Esophagus muscularis mucosa (tissue), 4 donors: ENCODE measurements at regions not wholly inside any gene's neighbourhood (a gene's known extent, or its start where the extent isn't known, plus 50 kb on each side); places are given as distances from the start of the nearest gene placed in this dataset.

ENCODE experiments used
- DNase-seq: peaks from one replicate; pipeline ENCODE4 v3.0.0-alpha.2; 2017; ENCODE audit errors: extremely low spot score
- H3K27ac ChIP-seq, 4 donors: fragments of 200-600 bp; sonication (generic); replicated peaks in 1 of 4; 1 replicate in 3 of 4; 2 replicates in 1 of 4; pipeline ENCODE4 v1.5.1; 2016 to 2019; ENCODE audit warnings: mild to moderate bottlenecking in 1 of 4
- H3K27me3 ChIP-seq, 4 donors: fragments of 200-600 bp; sonication (generic); one replicate each; pipeline versions ENCODE4 v1.5.1 to v1.6.0; 2016 to 2019
- H3K36me3 ChIP-seq, 4 donors: fragments of 200-600 bp; sonication (generic); one replicate each; pipeline ENCODE4 v1.5.1; 2016 to 2019
- H3K4me1 ChIP-seq, 4 donors: fragments of 200-600 bp; sonication (generic); one replicate each; pipeline ENCODE4 v1.5.1; 2016 to 2019
- H3K4me3 ChIP-seq, 4 donors: fragments of 200-600 bp; sonication (generic); 1 replicate in 2 of 4; 2 replicates in 2 of 4; pipeline ENCODE4 v1.5.1; 2016 to 2019; ENCODE audit warnings: mild to moderate bottlenecking in 4 of 4, moderate library complexity in 1 of 4
- H3K9me3 ChIP-seq, 4 donors: fragments of 200-600 bp; sonication (generic); 1 replicate in 3 of 4; 2 replicates in 1 of 4; pipeline ENCODE4 v1.5.1; 2016 to 2019
- CTCF ChIP-seq, 3 experiments: fragments of 200-600 bp in 2 of 3; fragments of 450-650 bp in 1 of 3; sonication (generic) in 2 of 3; IDR thresholded peaks; one replicate each; pipeline ENCODE4 v1.5.1; 2017 to 2019; ENCODE audit warnings: antibody characterized with exemption in 3 of 3, mild to moderate bottlenecking in 2 of 3, moderate library complexity in 1 of 3
- EP300 ChIP-seq: sonication (generic); formaldehyde crosslinking; IDR thresholded peaks from one replicate; pipeline ENCODE4 v1.6.1; 2017; ENCODE audit warnings: antibody characterized with exemption
- POLR2A ChIP-seq: fragments of 450-650 bp; IDR thresholded peaks from one replicate; pipeline ENCODE4 v1.6.1; 2017; ENCODE audit warnings: antibody characterized with exemption, moderate library complexity, mild to moderate bottlenecking, low read depth
- POLR2AphosphoS5 ChIP-seq, 2 donors: sonication (generic); formaldehyde crosslinking; IDR thresholded peaks; one replicate each; pipeline ENCODE4 v1.6.1; 2017; ENCODE audit warnings: antibody characterized with exemption in 2 of 2
- WGBS: methylation state at CpG from one replicate; pipeline ENCODE4 v1.1.5; 2018; 5-methylcytosine and 5-hydroxymethylcytosine counted together
- intact Hi-C: fragments of 100-400 bp; cut with DNase I; formaldehyde crosslinking; loops from one replicate; pipeline ENCODE4 v1.15.1; 2023

DNA sequence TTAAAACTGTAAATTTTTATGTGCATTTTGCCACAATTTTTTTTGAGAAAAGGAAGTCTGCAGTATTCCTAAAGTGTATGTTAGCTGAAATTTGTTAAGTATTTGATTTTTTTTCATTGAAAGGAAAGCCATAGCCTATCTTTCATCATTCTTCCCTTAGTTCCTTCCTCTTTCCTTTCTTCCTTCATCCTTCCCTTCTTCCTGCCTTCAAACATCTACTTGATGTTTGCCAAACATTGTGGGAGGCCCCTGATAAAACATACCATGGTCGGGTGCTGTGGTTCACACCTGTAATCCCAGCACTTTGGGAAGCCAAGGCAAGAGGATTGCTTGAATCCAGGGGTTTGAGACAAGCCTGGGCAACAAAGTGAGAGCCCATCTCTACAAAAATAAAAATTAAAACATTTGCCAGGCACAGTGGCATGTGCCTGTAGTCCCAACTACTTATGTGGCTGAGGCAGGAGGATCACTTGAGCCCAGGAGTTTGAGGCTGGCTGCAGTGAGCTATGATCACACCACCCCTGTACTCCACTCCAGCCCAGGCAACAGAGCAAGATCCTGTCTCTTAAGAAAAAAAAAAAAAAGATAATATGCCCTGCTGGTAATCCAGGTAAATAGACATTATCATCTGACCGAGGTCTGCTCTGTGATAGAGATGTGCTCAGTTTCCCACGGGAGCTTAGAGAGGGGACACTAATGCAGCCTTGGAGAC is 62.9 kb upstream of the FOXN2 start:
- Histone ChIP-seq H3K4me3 (no peak overlapping the region), H3K4me1 (peaks cover 18 to 27% (median 25%) of the 10 kb centered on the region in 4 donors), H3K9me3 (no peaks in the 10 kb centered on the region), H3K27ac (no peak overlapping the region), H3K36me3 (no peaks in the 10 kb centered on the region), H3K27me3 (no peaks in the 10 kb centered on the region)
- no peak for DNase-seq
- intact Hi-C loops = no loop called here
- WGBS = 87% methylated on average over 3 of the region's 3 CpGs
- TF ChIP-seq POLR2A (no peak), EP300 (no peak), POLR2AphosphoS5 (IDR thresholded peaks at IDR 0.05) (no peak), CTCF (IDR thresholded peaks at IDR 0.05) (no peak)

DNA sequence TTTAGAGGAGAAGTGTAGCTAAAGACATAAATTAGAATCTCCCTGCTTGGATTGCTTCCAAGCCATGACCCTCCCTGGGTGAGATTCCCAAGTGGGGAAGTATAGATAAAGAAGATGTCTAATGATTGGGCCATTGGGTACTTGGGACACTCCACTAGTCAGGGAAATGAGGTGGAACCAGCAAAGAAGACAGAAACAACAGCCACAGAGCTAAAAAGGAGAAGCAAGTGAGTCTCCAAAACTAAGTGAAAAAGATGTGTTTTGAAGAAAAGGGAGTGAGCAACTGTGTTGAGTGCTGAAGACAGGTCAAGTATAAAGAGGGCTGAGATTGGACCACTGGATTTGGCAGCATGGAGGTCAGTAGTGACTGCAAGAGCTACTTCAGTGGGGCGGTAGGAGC is 61.2 kb upstream of the FOXN2 start:
- Histone ChIP-seq H3K36me3 (no peaks in the 10 kb centered on the region), H3K27me3 (no peaks in the 10 kb centered on the region), H3K4me3 (no peak overlapping the region), H3K9me3 (no peaks in the 10 kb centered on the region), H3K27ac (no peak overlapping the region), H3K4me1 (peaks cover 18 to 22% (median 22%) of the 10 kb centered on the region in 4 donors)
- intact Hi-C loops = no loop called here
- 100% methylated on average over 1 of the region's 1 CpG for WGBS
- DNase-seq = no peak
- no peak for TF ChIP-seq EP300
- TF ChIP-seq POLR2A = no peak
- no peak for TF ChIP-seq POLR2AphosphoS5 (IDR thresholded peaks at IDR 0.05)
- no peak for TF ChIP-seq CTCF (IDR thresholded peaks at IDR 0.05)

DNA sequence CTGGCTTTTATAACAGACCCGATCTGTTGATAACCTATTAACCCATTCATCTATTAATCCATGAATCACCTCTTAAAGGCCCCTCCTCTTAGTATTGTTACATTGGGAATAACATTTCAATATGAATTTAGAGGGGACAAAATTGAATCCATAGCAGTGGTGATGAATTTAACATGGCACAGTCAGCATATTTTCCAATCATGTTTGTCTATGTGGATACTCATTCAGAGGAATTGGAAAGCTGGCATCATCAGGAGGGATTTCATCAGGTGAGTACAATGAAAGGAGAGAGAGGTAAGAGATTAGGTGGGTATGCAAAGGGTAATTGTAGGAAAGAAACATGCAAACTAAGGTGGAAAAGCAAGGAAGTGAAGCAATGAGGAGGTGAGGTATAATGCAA is 59.6 kb upstream of the FOXN2 start:
- DNase-seq = no peak
- Histone ChIP-seq H3K27ac (no peak overlapping the region), H3K27me3 (no peaks in the 10 kb centered on the region), H3K9me3 (no peaks in the 10 kb centered on the region), H3K36me3 (no peaks in the 10 kb centered on the region), H3K4me3 (no peak overlapping the region), H3K4me1 (peaks cover 5 to 7% (median 7%) of the 10 kb centered on the region in 4 donors)
- 65% methylated on average over 1 of the region's 1 CpG for WGBS
- intact Hi-C loops = no loop called here
- TF ChIP-seq POLR2A (no peak), CTCF (IDR thresholded peaks at IDR 0.05) (no peak), EP300 (no peak), POLR2AphosphoS5 (IDR thresholded peaks at IDR 0.05) (no peak)

DNA sequence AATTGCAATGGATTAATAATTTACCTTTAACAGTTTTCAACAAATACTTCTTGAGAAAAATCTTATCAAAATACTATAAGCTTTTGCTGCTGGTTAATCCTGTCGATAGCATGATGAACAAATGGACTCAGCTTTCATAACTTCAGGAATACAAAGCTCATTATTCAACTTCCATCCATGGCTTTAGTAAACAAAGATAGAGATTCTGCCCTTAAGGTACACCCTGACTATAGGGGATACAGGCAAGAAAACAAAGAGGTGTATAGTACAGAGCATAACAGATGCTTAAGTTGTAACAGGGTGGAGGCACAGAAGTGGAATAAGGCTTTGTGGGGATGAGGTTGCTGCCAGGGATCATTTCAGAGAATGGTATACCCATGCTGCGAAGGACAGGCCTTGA is 57.0 kb upstream of the FOXN2 start:
- TF ChIP-seq EP300 = no peak
- no peak for TF ChIP-seq POLR2A
- no peak for TF ChIP-seq CTCF (IDR thresholded peaks at IDR 0.05)
- no peak for TF ChIP-seq POLR2AphosphoS5 (IDR thresholded peaks at IDR 0.05)
- H3K9me3 ChIP-seq = no peaks in the 10 kb centered on the region
- no peaks in the 10 kb centered on the region for H3K27me3 ChIP-seq
- no peak overlapping the region for H3K4me3 ChIP-seq
- WGBS = 79% methylated on average over 2 of the region's 2 CpGs
- DNase-seq = no peak
- intact Hi-C loops = no loop called here
- no peaks in the 10 kb centered on the region for H3K4me1 ChIP-seq
- no peaks in the 10 kb centered on the region for H3K36me3 ChIP-seq
- no peak overlapping the region for H3K27ac ChIP-seq

DNA sequence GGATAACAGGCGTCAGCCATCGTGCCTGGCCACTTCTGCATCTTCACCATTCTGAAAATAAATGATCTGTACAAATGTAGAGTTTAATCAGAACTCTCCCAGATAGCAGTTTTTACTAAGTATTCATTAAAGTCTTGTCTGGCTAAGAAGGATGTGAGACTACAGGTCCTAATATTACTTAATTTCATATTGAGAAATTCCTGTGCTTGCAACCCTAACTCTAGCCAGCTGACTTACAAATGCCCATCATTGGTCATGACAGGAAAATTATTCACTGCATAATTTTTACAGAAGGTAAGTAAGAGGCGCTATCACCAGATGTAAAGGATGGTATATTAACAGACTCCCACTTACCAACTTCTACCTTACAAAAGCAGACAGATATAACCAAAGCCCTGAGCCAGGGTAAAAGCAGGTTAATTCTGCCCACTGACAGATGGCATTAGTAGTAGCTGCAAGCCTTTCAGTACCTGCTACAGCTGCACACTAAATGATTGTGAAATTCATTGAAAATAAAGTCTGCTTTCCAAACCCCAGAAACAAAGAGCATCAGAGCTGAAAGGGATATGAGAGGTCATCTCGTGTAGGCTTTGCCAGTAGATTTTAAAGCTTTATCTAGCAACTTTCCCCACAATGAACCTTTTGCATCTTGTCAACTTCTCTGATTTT is 55.9 kb upstream of the FOXN2 start:
- TF ChIP-seq POLR2A (no peak), CTCF (IDR thresholded peaks at IDR 0.05) (no peak), EP300 (no peak), POLR2AphosphoS5 (IDR thresholded peaks at IDR 0.05) (no peak)
- no peak for DNase-seq
- intact Hi-C loops = no loop called here
- Histone ChIP-seq H3K4me3 (no peak overlapping the region), H3K9me3 (no peaks in the 10 kb centered on the region), H3K27ac (no peak overlapping the region), H3K36me3 (no peaks in the 10 kb centered on the region), H3K27me3 (no peaks in the 10 kb centered on the region), H3K4me1 (no peaks in the 10 kb centered on the region)
- WGBS = 81% methylated on average over 4 of the region's 4 CpGs
